ENCODE measurements at regions not wholly inside any gene's neighbourhood (a gene's known extent, or its start where the extent isn't known, plus 50 kb on each side); places are given as distances from the start of the nearest gene placed in this dataset.

DNA sequence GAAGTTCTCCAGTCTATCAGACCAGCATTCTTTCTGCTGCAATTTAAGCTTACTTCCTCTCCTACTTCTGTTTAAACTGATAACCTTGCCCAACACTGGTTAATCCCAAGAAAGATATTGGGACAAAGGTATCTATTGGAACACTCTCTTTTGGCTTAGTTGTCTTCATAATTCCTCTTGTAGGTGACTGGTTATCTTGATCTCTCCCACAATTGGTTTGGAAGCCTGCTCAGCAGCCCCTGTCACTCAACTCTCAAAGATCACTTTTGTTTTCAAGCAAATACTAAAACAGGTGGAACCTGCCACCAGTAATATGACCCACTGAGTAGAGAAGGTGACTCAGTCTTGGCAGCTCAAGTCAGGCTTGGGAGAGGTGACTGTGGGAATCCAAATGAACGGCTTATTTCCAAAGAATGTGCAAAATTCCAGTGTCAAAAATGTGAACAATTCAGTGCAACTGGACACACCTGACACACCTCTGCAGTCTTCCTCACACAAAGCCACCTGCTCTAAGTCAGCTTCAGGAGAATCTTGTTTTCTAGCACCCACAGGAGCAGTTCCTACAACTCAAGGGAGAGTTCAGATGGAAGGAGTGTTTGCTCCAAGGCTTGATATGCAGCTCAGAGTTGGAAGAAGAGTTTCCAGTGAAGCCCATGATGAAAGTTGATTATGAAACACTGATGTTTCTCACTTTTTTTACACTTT is 83.2 kb upstream of the SLC38A2 start:
- no peak overlapping the region for H3K27ac ChIP-seq (ENCODE audit: insufficient read depth, low read length)
- no peak overlapping the region for H3K4me2 ChIP-seq (ENCODE audit: extremely low read depth, insufficient read depth, low read length)

DNA sequence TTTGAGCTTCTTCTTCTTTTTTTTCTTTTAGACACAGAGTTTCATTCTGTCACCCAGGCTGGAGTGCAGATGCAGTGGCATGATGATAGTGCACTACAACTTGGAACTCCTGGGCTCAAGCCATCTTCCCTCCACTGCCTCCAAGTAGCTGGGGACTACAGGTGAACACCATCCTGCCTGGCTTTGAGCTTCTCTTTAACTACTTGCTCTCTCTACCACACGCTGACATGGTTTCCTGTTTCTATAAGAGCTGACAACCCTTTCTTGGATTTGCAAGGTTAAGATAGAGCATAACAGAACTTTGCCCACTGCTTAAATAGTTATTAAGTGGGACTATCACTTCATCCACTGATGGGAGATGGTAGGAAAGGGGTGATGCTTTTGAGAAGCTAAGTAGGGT is 82.4 kb upstream of the SLC38A2 start:
- TF ChIP-seq, protein P1, sequence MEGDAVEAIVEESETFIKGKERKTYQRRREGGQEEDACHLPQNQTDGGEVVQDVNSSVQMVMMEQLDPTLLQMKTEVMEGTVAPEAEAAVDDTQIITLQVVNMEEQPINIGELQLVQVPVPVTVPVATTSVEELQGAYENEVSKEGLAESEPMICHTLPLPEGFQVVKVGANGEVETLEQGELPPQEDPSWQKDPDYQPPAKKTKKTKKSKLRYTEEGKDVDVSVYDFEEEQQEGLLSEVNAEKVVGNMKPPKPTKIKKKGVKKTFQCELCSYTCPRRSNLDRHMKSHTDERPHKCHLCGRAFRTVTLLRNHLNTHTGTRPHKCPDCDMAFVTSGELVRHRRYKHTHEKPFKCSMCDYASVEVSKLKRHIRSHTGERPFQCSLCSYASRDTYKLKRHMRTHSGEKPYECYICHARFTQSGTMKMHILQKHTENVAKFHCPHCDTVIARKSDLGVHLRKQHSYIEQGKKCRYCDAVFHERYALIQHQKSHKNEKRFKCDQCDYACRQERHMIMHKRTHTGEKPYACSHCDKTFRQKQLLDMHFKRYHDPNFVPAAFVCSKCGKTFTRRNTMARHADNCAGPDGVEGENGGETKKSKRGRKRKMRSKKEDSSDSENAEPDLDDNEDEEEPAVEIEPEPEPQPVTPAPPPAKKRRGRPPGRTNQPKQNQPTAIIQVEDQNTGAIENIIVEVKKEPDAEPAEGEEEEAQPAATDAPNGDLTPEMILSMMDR (conservative IDR thresholded peaks at IDR 0.05 in 1 of 2, IDR thresholded peaks at IDR 0.05 in 1 of 2; ENCODE audit: low read depth in 1 of 2, low read length in 2 of 2): no peak
- TF ChIP-seq EZH2 (IDR thresholded peaks at IDR 0.05; ENCODE audit: low read length, missing control alignments): no peak
- no peak for DNase-seq (ENCODE audit: low read depth in 2 of 2)
- Histone ChIP-seq H2AFZ (ENCODE audit: low read length) (no peak overlapping the region), H3K4me3 (replicated peaks in 1 of 4; ENCODE audit: control extremely low read depth in 1 of 4, insufficient read depth in 1 of 4, low read depth in 3 of 4, low read length in 4 of 4) (no peak overlapping the region), H3K4me2 (ENCODE audit: extremely low read depth, insufficient read depth, low read length) (no peak overlapping the region), H3K79me2 (ENCODE audit: control insufficient read depth, insufficient read depth, low read length) (no peaks in the 10 kb centered on the region), H3K9me3 (ENCODE audit: control insufficient read depth, insufficient read depth, low read depth, low read length) (no peaks in the 10 kb centered on the region), H3K27me3 (ENCODE audit: control insufficient read depth, insufficient read depth, low read length) (no peaks in the 10 kb centered on the region), H3K36me3 (ENCODE audit: control insufficient read depth, insufficient read depth, low read length) (no peaks in the 10 kb centered on the region), H3K4me1 (ENCODE audit: control insufficient read depth, extremely low read depth, insufficient read depth, low read length) (peaks cover 8% of the 10 kb centered on the region), H3K27ac (ENCODE audit: insufficient read depth, low read length) (no peak overlapping the region), H4K20me1 (ENCODE audit: control insufficient read depth, extremely low read depth, insufficient read depth, low read length) (no peaks in the 10 kb centered on the region), H3K9ac (ENCODE audit: insufficient read depth, low read length) (no peak overlapping the region)

More for the DNA sequence above, 83.2 kb upstream of the SLC38A2 start:
- no peak for TF ChIP-seq EZH2 (IDR thresholded peaks at IDR 0.05; ENCODE audit: low read length, missing control alignments)
- TF ChIP-seq, protein P1 (conservative IDR thresholded peaks at IDR 0.05 in 1 of 2, IDR thresholded peaks at IDR 0.05 in 1 of 2; ENCODE audit: low read depth in 1 of 2, low read length in 2 of 2): no peak
- no peaks in the 10 kb centered on the region for H4K20me1 ChIP-seq (ENCODE audit: control insufficient read depth, extremely low read depth, insufficient read depth, low read length)
- no peaks in the 10 kb centered on the region for H3K9me3 ChIP-seq (ENCODE audit: control insufficient read depth, insufficient read depth, low read depth, low read length)
- H3K36me3 ChIP-seq (ENCODE audit: control insufficient read depth, insufficient read depth, low read length): no peaks in the 10 kb centered on the region
- H3K4me1 ChIP-seq (ENCODE audit: control insufficient read depth, extremely low read depth, insufficient read depth, low read length): peaks cover 3% of the 10 kb centered on the region
- no peak overlapping the region for H2AFZ ChIP-seq (ENCODE audit: low read length)
- no peaks in the 10 kb centered on the region for H3K27me3 ChIP-seq (ENCODE audit: control insufficient read depth, insufficient read depth, low read length)
- H3K4me3 ChIP-seq (replicated peaks in 1 of 4; ENCODE audit: control extremely low read depth in 1 of 4, insufficient read depth in 1 of 4, low read depth in 3 of 4, low read length in 4 of 4): no peak overlapping the region
- H3K79me2 ChIP-seq (ENCODE audit: control insufficient read depth, insufficient read depth, low read length): no peaks in the 10 kb centered on the region
- H3K9ac ChIP-seq (ENCODE audit: insufficient read depth, low read length): no peak overlapping the region
- DNase-seq (ENCODE audit: low read depth in 2 of 2): peak in 1 of 2 donors; percentile 62

DNA sequence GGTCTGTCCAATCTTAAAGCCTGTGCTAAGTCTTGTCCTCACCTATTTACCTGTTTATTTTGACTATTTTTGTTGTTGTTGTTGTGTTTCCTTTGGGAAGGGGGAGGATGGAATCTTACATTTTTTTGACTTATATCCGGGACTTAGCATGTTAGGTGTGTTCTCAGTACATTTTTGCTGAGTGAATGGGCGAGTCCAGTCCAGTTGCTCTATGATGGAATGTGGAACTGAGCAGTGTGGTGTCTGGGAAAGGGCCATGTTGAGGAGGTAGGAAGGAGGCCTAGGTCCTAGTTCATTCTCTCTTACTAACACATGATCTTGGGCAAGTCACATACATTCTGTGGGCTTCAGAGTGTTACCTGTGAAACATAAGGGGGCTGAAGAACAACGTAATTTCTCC is 80.9 kb upstream of the SLC38A2 start:
- no peaks in the 10 kb centered on the region for H3K27me3 ChIP-seq (ENCODE audit: control insufficient read depth, insufficient read depth, low read length)
- H3K4me3 ChIP-seq (replicated peaks in 1 of 4; ENCODE audit: control extremely low read depth in 1 of 4, insufficient read depth in 1 of 4, low read depth in 3 of 4, low read length in 4 of 4): no peak overlapping the region
- no peak overlapping the region for H3K9ac ChIP-seq (ENCODE audit: insufficient read depth, low read length)
- no peak overlapping the region for H3K27ac ChIP-seq (ENCODE audit: insufficient read depth, low read length)
- TF ChIP-seq, protein P1 (conservative IDR thresholded peaks at IDR 0.05 in 1 of 2, IDR thresholded peaks at IDR 0.05 in 1 of 2; ENCODE audit: low read depth in 1 of 2, low read length in 2 of 2): no peak
- TF ChIP-seq EZH2 (IDR thresholded peaks at IDR 0.05; ENCODE audit: low read length, missing control alignments): no peak
- no peaks in the 10 kb centered on the region for H4K20me1 ChIP-seq (ENCODE audit: control insufficient read depth, extremely low read depth, insufficient read depth, low read length)
- no peaks in the 10 kb centered on the region for H3K79me2 ChIP-seq (ENCODE audit: control insufficient read depth, insufficient read depth, low read length)
- no peak overlapping the region for H3K4me2 ChIP-seq (ENCODE audit: extremely low read depth, insufficient read depth, low read length)
- no peaks in the 10 kb centered on the region for H3K36me3 ChIP-seq (ENCODE audit: control insufficient read depth, insufficient read depth, low read length)
- H3K9me3 ChIP-seq (ENCODE audit: control insufficient read depth, insufficient read depth, low read depth, low read length): no peaks in the 10 kb centered on the region
- peaks cover 8% of the 10 kb centered on the region for H3K4me1 ChIP-seq (ENCODE audit: control insufficient read depth, extremely low read depth, insufficient read depth, low read length)
- H2AFZ ChIP-seq (ENCODE audit: low read length): no peak overlapping the region
- DNase-seq (ENCODE audit: low read depth in 2 of 2): no peak
